ENCODE measurements at regions not wholly inside any gene's neighbourhood (a gene's known extent, or its start where the extent isn't known, plus 50 kb on each side); places are given as distances from the start of the nearest gene placed in this dataset.

DNA sequence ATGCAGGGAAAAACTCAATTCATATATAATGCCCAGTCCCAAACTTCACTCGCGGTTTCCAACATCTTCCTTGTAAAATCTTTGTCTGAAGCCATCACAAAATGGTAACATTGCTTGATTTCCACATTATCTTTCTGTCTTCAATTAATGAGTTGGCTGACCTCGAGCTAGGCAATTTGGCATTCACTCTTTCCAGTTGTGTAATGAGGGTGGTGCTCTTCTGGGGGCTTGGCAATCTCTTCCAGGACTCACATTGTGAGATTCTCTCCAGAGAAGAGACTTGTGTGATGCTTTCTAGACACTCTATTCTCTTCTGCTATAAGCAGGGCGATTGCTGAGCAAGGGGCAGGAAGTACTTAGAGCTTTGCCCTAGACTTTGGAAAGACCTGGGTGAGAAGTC is 179.5 kb downstream of the JCAD start:
- TF ChIP-seq, protein P1, sequence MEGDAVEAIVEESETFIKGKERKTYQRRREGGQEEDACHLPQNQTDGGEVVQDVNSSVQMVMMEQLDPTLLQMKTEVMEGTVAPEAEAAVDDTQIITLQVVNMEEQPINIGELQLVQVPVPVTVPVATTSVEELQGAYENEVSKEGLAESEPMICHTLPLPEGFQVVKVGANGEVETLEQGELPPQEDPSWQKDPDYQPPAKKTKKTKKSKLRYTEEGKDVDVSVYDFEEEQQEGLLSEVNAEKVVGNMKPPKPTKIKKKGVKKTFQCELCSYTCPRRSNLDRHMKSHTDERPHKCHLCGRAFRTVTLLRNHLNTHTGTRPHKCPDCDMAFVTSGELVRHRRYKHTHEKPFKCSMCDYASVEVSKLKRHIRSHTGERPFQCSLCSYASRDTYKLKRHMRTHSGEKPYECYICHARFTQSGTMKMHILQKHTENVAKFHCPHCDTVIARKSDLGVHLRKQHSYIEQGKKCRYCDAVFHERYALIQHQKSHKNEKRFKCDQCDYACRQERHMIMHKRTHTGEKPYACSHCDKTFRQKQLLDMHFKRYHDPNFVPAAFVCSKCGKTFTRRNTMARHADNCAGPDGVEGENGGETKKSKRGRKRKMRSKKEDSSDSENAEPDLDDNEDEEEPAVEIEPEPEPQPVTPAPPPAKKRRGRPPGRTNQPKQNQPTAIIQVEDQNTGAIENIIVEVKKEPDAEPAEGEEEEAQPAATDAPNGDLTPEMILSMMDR (conservative IDR thresholded peaks at IDR 0.05; ENCODE audit: low read depth, low read length) = no peak
- TF ChIP-seq EZH2 (IDR thresholded peaks at IDR 0.05; ENCODE audit: borderline replicate concordance, low read depth, low read length, poor library complexity, severe bottlenecking) = no peak

All from A673 (cell line).